SK-N-SH (cell line): ENCODE measurements at regions not wholly inside any gene's neighbourhood (a gene's known extent, or its start where the extent isn't known, plus 50 kb on each side); places are given as distances from the start of the nearest gene placed in this dataset.

Experiments used
- CTCF ChIA-PET: fragments of 300-600, 350-600 bp; formaldehyde crosslinking; extraction: SDS; loops from one replicate; lab custom pipeline; 2021; lab: Yijun Ruan, JAX
- POLR2A ChIA-PET: fragments of 350-600 bp; sonication (Branson Sonifier 250); formaldehyde crosslinking; extraction: SDS; loops from one replicate; lab custom pipeline; 2020; ENCODE audit warnings: antibody characterized with exemption, inconsistent platforms; lab: Yijun Ruan, JAX
- DNase-seq: peaks from one replicate; pipeline ENCODE4 v3.0.0; 2012
- H2AFZ ChIP-seq: fragments of 200-600 bp; sonication (generic); 2 replicates; pipeline ENCODE4 v1.8.1; 2016; ENCODE audit warnings: antibody characterized with exemption, mild to moderate bottlenecking, low read depth
- H3F3A ChIP-seq: fragments of 200-600 bp; sonication (generic); replicated peaks from 2 replicates; pipeline ENCODE3; 2016; ENCODE audit warnings: antibody characterized with exemption, mild to moderate bottlenecking; ENCODE audit not compliant: insufficient read depth
- H3K27ac ChIP-seq, 2 experiments: fragments of 200-500 bp in 1 of 2; fragments of 200-600 bp in 1 of 2; sonication (Bioruptor generic) in 1 of 2; sonication (generic), shearing (Covaris generic) in 1 of 2; 2 replicates each; pipeline versions ENCODE4 v1.5.1 to v1.6.1; 2014 to 2016; ENCODE audit warnings: low read depth in 2 of 2, inconsistent platforms in 1 of 2, low read length in 1 of 2, mild to moderate bottlenecking in 1 of 2, mixed read lengths in 1 of 2
- H3K27me3 ChIP-seq: fragments of 200-600 bp; sonication (generic), shearing (Covaris generic); 2 replicates; pipeline ENCODE4 v1.6.1; 2016; ENCODE audit warnings: mixed run types; ENCODE audit not compliant: insufficient read depth
- H3K36me3 ChIP-seq, 2 experiments: fragments of 200-500 bp in 1 of 2; fragments of 200-600 bp in 1 of 2; sonication (Bioruptor generic) in 1 of 2; sonication (generic) in 1 of 2; replicated peaks in 1 of 2; 2 replicates each; pipeline versions ENCODE3 to v1.5.1; 2014 to 2016; ENCODE audit warnings: low read length in 1 of 2, mild to moderate bottlenecking in 1 of 2; ENCODE audit not compliant: insufficient read depth in 2 of 2, control insufficient read depth in 1 of 2
- H3K4me1 ChIP-seq, 2 experiments: fragments of 200-500 bp in 1 of 2; fragments of 200-600 bp in 1 of 2; sonication (Bioruptor generic) in 1 of 2; sonication (generic), shearing (Covaris generic) in 1 of 2; 2 replicates each; pipeline versions ENCODE4 v1.5.1 to v1.6.1; 2014 to 2016; ENCODE audit warnings: low read depth in 1 of 2, low read length in 1 of 2, mixed run types in 1 of 2; ENCODE audit not compliant: insufficient read depth in 2 of 2, control insufficient read depth in 1 of 2
- H3K4me2 ChIP-seq: fragments of 200-600 bp; sonication (generic), shearing (Covaris generic); 2 replicates; pipeline ENCODE4 v1.6.1; 2017; ENCODE audit warnings: mixed run types
- H3K4me3 ChIP-seq, 2 experiments: fragments of 200-500 bp in 1 of 2; fragments of 200-600 bp in 1 of 2; sonication (Bioruptor generic) in 1 of 2; sonication (generic), shearing (Covaris generic) in 1 of 2; 2 replicates each; pipeline versions ENCODE4 v1.5.1 to v1.8.1; 2014 to 2016; ENCODE audit warnings: low read depth in 2 of 2, inconsistent platforms in 1 of 2, low read length in 1 of 2, mild to moderate bottlenecking in 1 of 2, mixed read lengths in 1 of 2, moderate library complexity in 1 of 2
- H3K79me2 ChIP-seq: fragments of 200-600 bp; sonication (generic); 2 replicates; pipeline ENCODE4 v1.8.1; 2017; ENCODE audit warnings: mild to moderate bottlenecking; ENCODE audit not compliant: insufficient read depth
- H3K9ac ChIP-seq: fragments of 200-600 bp; sonication (generic); 2 replicates; pipeline ENCODE4 v1.6.1; 2017; ENCODE audit warnings: mixed run types
- H3K9me2 ChIP-seq: fragments of 200-600 bp; sonication (generic); 2 replicates; pipeline ENCODE4 v1.6.1; 2017; ENCODE audit warnings: mixed run types
- H3K9me3 ChIP-seq: fragments of 200-600 bp; sonication (generic); 2 replicates; pipeline ENCODE4 v1.6.1; 2017; ENCODE audit warnings: mixed run types, mild to moderate bottlenecking, moderate library complexity
- H4K20me1 ChIP-seq: fragments of 200-600 bp; sonication (generic); 2 replicates; pipeline ENCODE4 v1.6.1; 2017; ENCODE audit warnings: mild to moderate bottlenecking, mixed run types; ENCODE audit not compliant: insufficient read depth
- ELF1 ChIP-seq: IDR thresholded peaks from 2 replicates; pipeline ENCODE4 v1.4.0; 2012
- FOXM1 ChIP-seq: IDR thresholded peaks from 2 replicates; pipeline ENCODE4 v1.4.0; 2012; ENCODE audit warnings: low read depth, mild to moderate bottlenecking
- GABPA ChIP-seq: IDR thresholded peaks from 2 replicates; pipeline ENCODE4 v1.4.0; 2012; ENCODE audit warnings: low read depth, mild to moderate bottlenecking
- NRF1 ChIP-seq: IDR thresholded peaks from 2 replicates; pipeline ENCODE4 v1.6.1; 2012; ENCODE audit warnings: low read depth, mild to moderate bottlenecking, low read length
- RCOR1 ChIP-seq: fragments of 150-350 bp; IDR thresholded peaks from 2 replicates; pipeline ENCODE4 v1.6.1; 2017; ENCODE audit warnings: antibody characterized with exemption, low read length
- SIN3A ChIP-seq: IDR thresholded peaks from 2 replicates; pipeline ENCODE4 v1.6.1; 2012; ENCODE audit warnings: low read depth, mild to moderate bottlenecking, low read length, moderate library complexity, borderline replicate concordance
- SMC3 ChIP-seq: IDR thresholded peaks from 2 replicates; pipeline ENCODE4 v1.6.1; 2012; ENCODE audit warnings: low read depth, low read length, improper control_type of control experiment
- TEAD4 ChIP-seq: IDR thresholded peaks from 2 replicates; pipeline ENCODE4 v1.4.0; 2012; ENCODE audit warnings: mild to moderate bottlenecking, borderline replicate concordance; ENCODE audit not compliant: insufficient read depth
- WGBS: methylation state at CpG from one replicate; pipeline ENCODE4 v1.1.6; 2017; ENCODE audit warnings: low lambda C conversion rate; 5-methylcytosine and 5-hydroxymethylcytosine counted together
- TF ChIP-seq, protein P1 (sequence below): IDR thresholded peaks from 2 replicates; pipeline ENCODE4; 2012
- TF ChIP-seq, protein P2 (sequence below): IDR thresholded peaks from 2 replicates; pipeline ENCODE4 v1.6.1; 2012; ENCODE audit warnings: mild to moderate bottlenecking, low read depth, low read length, moderate library complexity
- TF ChIP-seq, protein P3 (sequence below): IDR thresholded peaks from 2 replicates; pipeline ENCODE4 v1.4.0; 2012; ENCODE audit warnings: low read depth, borderline replicate concordance

DNA sequence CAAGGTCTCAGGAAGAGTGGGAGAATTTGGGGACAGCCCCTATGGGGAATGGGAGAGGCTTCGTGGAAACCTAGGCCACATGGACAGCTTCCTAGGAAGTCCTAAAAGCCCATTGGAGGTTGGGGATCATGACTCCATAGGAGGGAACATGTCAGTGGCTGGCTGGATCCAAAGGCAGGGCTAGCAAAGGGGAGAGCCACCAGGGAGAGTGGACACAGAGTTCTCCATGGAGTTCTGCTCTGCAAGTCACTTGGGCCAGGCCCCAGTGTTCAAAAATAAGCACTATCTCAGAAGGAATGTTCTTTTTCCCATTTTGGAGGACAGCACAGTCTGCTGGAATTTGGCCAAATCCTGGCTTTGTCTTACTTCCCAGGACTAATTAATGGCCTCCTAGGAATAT lies 140.6 kb upstream of the RAD23B start:
- Histone ChIP-seq H3F3A (no peaks in the 10 kb centered on the region), H3K4me2 (no peak overlapping the region), H3K79me2 (no peaks in the 10 kb centered on the region), H3K9me2 (no peaks in the 10 kb centered on the region), H3K4me3 (no peak overlapping the region), H4K20me1 (no peaks in the 10 kb centered on the region), H3K4me1 (peaks cover 0 to 19% of the 10 kb centered on the region in 2 experiments; a peak in 1 of 4 replicates), H3K27me3 (no peaks in the 10 kb centered on the region; the same call in 1 of the 2 replicates), H3K27ac (no peak overlapping the region), H3K36me3 (no peaks in the 10 kb centered on the region), H2AFZ (no peak overlapping the region), H3K9me3 (no peaks in the 10 kb centered on the region), H3K9ac (no peak overlapping the region)
- 32% methylated on average over 1 of the region's 1 CpG for WGBS
- CTCF ChIA-PET, result interaction anchor here (1.0 to 1.5 kb wide), 3 partner anchors 15 to 1168 kb away, joined by 3 to 10 read pairs (median 3); no protein-coding TSS in a partner anchor
- POLR2A ChIA-PET, result no interaction called here
- no peak for DNase-seq
- TF ChIP-seq GABPA, result no peak
- TF ChIP-seq FOXM1, result no peak
- no peak for TF ChIP-seq TEAD4
- TF ChIP-seq SMC3, result no peak
- no peak for TF ChIP-seq SIN3A
- TF ChIP-seq, protein P1, sequence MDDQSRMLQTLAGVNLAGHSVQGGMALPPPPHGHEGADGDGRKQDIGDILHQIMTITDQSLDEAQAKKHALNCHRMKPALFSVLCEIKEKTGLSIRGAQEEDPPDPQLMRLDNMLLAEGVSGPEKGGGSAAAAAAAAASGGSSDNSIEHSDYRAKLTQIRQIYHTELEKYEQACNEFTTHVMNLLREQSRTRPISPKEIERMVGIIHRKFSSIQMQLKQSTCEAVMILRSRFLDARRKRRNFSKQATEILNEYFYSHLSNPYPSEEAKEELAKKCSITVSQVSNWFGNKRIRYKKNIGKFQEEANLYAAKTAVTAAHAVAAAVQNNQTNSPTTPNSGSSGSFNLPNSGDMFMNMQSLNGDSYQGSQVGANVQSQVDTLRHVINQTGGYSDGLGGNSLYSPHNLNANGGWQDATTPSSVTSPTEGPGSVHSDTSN, result no peak
- no peak for TF ChIP-seq RCOR1
- TF ChIP-seq, protein P2, sequence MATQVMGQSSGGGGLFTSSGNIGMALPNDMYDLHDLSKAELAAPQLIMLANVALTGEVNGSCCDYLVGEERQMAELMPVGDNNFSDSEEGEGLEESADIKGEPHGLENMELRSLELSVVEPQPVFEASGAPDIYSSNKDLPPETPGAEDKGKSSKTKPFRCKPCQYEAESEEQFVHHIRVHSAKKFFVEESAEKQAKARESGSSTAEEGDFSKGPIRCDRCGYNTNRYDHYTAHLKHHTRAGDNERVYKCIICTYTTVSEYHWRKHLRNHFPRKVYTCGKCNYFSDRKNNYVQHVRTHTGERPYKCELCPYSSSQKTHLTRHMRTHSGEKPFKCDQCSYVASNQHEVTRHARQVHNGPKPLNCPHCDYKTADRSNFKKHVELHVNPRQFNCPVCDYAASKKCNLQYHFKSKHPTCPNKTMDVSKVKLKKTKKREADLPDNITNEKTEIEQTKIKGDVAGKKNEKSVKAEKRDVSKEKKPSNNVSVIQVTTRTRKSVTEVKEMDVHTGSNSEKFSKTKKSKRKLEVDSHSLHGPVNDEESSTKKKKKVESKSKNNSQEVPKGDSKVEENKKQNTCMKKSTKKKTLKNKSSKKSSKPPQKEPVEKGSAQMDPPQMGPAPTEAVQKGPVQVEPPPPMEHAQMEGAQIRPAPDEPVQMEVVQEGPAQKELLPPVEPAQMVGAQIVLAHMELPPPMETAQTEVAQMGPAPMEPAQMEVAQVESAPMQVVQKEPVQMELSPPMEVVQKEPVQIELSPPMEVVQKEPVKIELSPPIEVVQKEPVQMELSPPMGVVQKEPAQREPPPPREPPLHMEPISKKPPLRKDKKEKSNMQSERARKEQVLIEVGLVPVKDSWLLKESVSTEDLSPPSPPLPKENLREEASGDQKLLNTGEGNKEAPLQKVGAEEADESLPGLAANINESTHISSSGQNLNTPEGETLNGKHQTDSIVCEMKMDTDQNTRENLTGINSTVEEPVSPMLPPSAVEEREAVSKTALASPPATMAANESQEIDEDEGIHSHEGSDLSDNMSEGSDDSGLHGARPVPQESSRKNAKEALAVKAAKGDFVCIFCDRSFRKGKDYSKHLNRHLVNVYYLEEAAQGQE, result no peak

DNA sequence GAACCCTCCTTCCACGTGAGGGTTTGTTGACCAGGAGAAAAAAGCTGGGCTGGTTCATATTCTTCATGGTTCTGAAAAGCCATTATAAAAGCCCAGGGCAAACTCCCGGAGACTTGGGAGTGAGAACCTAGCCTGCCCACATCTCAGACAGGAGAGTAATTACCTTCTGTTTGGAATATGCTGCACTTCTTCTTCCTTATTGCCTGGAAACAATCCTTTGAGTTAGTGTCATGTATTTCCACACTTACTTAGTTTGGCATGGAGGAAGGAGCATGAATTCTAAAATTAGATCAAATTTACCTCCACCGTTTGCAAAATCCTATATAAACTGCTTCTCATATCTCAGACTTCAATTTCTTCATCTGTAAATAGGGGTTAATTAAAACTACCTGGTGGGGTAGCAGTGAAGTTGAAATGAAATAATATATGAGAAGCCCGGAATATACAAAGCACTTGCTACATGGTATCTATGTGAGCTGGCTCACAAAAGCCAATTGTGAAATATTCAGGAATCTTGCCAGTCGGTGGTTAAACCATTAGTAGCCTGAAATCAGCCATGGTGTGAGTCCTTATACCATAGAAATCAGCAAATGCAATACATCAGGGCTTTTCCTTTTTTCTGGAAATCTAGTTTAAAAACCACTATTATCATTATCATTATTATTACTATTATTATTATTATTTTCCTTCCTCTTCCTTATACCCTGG lies 140.0 kb upstream of the RAD23B start:
- no peak for TF ChIP-seq NRF1
- no peak for TF ChIP-seq ELF1
- TF ChIP-seq, protein P3, sequence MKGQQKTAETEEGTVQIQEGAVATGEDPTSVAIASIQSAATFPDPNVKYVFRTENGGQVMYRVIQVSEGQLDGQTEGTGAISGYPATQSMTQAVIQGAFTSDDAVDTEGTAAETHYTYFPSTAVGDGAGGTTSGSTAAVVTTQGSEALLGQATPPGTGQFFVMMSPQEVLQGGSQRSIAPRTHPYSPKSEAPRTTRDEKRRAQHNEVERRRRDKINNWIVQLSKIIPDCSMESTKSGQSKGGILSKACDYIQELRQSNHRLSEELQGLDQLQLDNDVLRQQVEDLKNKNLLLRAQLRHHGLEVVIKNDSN, result no peak
- no peaks in the 10 kb centered on the region for H3K79me2 ChIP-seq
- no peaks in the 10 kb centered on the region for H3F3A ChIP-seq
- no peak overlapping the region for H3K4me3 ChIP-seq
- CTCF ChIA-PET, result interaction anchor here (1.0 to 1.1 kb wide), 3 partner anchors 198 to 1261 kb away, joined by 3 read pairs; partner anchors contain the start of gene ZNF462
- H3K27ac ChIP-seq, result no peak overlapping the region
- H3K27me3 ChIP-seq, result no peaks in the 10 kb centered on the region; the same call in 1 of the 2 replicates
- no peak overlapping the region for H3K4me2 ChIP-seq
- no peaks in the 10 kb centered on the region for H3K36me3 ChIP-seq
- no peak for DNase-seq
- peaks cover 0 to 19% of the 10 kb centered on the region in 2 experiments; a peak in 1 of 4 replicates for H3K4me1 ChIP-seq
- no peaks in the 10 kb centered on the region for H3K9me3 ChIP-seq
- POLR2A ChIA-PET, result no interaction called here
- H2AFZ ChIP-seq, result no peak overlapping the region
- no peaks in the 10 kb centered on the region for H3K9me2 ChIP-seq
- no peak overlapping the region for H3K9ac ChIP-seq
- no peaks in the 10 kb centered on the region for H4K20me1 ChIP-seq
- 35% methylated on average over 5 of the region's 5 CpGs for WGBS
